ENCODE measurements at regions not wholly inside any gene's neighbourhood (a gene's known extent, or its start where the extent isn't known, plus 50 kb on each side); places are given as distances from the start of the nearest gene placed in this dataset.
"Not testable (repeated sequence)": the region's sequence is repeated elsewhere in the genome, so short reads cannot be mapped to it uniquely, and the experiment has no call there.

DNA sequence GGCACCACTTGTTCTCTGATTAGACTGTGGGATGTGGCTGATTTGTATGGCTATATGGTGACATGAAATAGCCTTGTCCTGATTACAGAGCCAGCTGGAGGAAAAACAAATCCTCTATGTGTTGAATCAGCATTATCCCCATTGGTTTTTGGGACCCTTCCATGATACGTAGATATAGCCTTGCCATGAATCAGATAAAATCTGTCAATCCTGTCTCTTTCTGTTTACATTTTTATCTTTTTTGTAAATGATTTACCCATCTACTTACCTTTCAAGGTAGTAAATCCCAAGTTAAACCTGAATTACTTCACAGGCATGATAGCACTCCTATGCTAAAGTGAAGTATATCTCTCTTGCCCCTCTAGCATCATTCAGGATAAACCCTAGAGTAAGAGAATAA lies 789.3 kb downstream of the TMTC2 start:
- DNase-seq, result no peak

GRCh38 chr12:83474369-83474768 lies 787.7 kb downstream of the TMTC2 start:
- DNase-seq, result no peak

DNA sequence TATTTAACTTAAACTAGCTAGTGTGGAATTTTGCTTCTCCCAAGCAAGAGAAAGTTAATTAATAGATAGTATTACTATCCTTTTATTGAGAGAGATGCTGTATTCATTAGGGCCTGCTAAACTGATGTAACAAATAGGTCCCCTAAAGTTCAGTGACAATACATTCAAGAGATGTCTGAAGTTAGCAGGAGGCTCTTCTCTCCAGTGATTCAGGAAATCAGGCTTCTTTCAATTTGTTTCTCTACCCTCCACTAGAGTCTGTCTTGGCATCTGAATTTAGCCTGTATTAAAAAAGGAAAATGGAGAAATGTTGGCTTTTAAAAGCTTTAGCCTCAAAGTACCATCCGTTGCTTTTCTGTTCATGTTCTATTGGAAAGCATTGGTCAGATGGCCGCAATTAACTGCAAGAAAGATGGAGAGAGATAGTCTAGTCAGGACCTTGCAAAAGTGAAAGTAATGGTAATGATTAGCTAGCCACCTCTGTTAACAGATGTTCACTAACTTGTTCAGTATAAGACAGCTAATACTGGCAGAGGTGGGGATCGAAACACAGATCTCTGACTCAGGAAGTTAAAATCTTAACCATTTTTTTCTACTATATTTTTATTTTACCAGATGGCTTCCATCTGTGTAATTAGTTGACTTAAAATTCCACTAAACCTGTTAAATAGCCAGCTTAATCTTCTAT lies 786.8 kb downstream of the TMTC2 start:
- no peak for DNase-seq

DNA sequence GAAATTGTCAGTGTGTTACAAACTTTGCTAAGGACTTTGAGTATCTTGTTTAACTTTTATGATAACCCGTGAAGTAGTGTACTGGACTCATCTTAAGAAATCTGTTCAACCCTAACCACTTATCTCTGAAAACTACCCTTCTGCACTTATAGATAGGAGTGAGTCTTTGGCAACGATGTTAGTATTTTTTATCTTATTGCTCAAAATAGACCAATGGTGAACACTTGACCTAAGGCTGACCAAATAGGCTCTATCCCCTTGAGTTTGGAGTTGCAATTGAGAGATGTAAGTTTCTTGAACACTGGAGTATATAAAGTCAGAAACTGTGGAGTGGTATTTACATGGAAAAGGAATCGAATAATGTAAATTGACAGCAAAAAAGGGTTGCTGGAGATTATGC lies 786.1 kb downstream of the TMTC2 start:
- no peak for DNase-seq

DNA sequence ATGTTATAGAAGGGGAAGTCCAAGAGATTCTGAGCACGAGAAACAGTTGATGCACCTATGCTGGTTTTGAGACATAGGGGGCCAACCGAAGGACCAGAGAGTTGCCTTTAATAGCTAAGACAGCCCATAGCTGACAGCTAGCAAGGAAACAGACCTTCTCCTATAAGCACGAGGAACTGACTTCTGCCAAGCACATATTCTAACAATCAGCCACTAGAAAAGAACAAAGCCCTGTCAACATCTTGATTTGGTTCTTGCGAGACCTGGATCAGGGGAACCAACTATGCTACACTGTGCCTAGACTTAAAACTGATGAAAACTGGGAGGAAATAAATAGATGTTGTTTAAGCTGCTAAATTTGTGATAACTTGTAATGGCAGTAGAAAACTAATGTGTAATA lies 785.6 kb downstream of the TMTC2 start:
- no peak for DNase-seq

- DNase-seq, result no peak
These were observed 784.6 kb downstream of the TMTC2 start for GRCh38 chr12:83471341-83471740.

- no peak for DNase-seq
These were observed 784.0 kb downstream of the TMTC2 start for GRCh38 chr12:83470749-83471148.

DNA sequence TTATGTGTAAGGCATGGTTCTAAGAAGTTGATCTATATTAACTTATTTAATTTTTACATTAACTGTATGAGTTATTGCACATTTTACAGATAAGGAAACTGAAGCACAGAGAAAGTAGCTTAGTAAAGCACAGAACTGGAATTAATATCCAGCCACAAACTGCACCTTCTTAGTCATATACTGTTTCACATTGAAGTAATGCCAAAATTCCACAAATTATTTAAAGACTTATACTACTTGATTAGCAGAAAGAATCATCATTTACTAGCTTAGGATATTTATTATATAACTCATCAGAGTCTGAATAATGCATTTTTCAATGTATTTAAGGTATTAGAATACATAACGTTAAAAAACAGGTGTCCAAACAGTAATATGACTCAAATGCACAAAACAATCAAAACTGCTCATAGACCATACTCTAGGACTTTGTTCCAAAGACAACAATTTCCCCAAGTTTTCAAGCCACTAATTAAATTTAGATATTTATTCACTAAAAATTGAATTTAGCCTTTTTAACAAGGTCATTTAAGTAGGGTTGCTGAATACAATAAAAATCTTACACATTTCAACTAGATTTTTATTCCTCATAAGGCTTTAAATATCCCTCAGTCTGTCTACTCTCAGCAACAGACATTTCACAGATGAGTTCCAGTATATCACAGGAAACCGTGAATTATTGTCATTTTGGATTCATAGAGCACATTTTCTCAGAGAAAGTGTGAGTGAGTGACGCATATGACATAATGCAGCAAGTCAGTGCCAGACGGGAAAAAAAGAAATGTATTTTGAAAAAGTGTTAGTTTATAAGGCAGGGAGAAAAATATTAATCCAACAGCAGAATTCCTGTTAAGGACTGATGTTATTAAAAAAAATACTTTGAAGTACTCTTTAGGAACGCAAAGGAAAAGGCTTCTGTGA lies 782.5 kb downstream of the TMTC2 start:
- no peak for DNase-seq

DNA sequence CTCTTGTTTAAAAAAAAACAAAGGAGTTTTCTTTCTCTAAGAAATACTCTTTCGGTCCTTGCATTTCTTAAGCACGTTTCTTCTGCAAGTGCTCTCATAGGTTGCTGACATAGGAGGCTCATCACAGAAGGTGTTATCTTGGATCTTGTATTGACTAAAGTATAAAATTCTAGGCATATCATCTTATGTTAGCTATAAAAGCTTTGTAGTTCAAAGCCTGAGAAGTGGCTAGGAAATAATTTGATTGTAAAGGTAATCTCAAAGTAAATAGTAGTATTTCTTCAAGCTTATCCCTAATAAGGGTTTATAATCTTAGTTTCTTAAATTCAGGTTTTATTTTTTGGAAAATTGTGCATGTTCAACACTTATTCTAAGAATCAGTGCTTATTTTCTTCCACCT lies 778.9 kb downstream of the TMTC2 start:
- DNase-seq, result no peak

- DNase-seq, result no peak
These were observed 775.7 kb downstream of the TMTC2 start for GRCh38 chr12:83462419-83462818.

DNA sequence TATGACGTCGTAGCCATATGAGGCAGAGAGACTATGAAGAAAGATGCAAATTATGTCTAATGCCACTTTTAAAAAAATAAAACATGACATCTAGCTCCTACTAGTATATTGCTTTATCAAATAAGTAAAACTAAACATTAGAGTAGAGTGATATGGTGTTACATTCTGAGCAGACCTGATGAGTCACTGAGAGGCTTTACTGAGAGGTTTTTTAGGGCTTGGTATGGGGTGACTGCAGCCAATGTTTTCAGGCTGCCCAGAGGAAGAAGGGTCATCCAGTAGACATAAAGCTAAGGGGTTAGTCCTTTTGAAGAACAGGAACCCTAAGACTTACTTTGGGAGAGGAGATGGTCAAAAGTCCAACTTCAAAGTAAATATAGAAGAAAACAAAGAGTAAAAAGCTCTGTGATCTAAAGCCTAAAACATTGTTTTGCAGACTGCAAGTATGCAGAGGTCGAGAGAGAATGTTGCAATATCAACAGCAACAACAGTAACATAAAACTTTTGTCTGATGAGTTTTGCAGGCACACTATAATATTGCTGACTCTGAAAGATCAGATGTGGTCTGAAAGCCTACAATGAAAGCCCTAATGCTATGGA lies 774.7 kb downstream of the TMTC2 start:
- no peak for DNase-seq

DNA sequence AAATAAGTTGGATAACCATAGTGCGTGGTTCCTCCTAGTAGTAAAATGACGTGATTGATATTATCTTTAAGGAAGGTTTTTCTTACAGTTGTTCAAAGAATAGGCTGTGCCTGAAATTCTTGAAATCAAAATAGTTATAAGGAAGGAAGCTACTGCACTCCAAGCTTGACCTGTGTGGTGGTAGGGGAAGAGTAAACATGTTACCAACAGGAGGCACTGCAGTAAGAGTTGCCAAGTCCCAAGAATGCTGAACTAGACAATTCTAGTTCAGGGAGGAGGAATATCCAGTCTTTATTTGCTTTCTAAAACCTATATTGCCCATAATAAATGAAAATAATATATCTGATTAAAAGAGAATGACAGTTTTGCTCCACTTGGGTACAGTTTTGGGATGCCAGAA lies 764.5 kb downstream of the TMTC2 start:
- DNase-seq, result no peak

DNA sequence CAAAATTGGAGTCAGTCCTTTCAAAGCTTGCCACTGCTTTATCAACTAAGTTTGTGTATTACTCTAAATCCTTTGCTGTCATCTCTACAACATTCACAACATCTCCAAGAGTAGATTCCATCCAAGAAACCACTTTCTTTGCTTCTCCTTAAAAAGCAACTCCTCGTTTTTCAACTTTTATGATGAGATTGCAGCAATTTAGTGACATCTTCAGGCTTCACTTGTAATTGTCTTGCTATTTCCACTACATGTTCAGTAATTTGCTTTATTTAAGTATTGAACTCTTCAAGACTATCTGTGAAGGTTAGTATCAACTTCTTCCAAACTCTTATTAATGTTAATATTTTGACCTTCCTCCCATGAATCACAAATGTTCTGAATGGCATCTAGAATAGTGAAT lies 747.9 kb downstream of the TMTC2 start:
- DNase-seq, result no peak

- DNase-seq, result no peak
These were observed 745.5 kb downstream of the TMTC2 start for GRCh38 chr12:83432176-83432719.

GRCh38 chr12:83427586-83428136 lies 741.0 kb downstream of the TMTC2 start:
- not testable (repeated sequence) for DNase-seq

DNA sequence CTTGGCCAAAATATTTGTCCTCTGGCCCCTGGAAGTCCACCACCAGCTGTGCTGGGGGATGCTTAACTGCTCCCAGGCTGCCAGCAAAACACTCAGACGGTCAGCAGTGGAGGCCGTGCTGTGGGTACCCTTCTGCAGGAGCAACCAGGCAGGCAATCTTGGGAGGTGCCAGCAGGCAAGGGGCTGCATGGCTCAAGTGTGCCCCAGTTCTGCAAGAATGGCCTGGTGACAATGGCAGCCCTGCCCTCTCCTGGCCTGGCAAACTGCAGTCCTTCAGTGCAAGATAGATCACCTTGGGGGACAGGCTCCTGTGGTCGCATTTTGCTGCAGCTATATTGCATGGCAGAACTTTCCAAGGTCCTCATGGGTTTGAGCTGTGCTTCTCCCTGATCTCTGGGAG lies 728.3 kb downstream of the TMTC2 start:
- no peak for DNase-seq

- no peak for DNase-seq
These were observed 722.1 kb downstream of the TMTC2 start for GRCh38 chr12:83408851-83409250.

DNA sequence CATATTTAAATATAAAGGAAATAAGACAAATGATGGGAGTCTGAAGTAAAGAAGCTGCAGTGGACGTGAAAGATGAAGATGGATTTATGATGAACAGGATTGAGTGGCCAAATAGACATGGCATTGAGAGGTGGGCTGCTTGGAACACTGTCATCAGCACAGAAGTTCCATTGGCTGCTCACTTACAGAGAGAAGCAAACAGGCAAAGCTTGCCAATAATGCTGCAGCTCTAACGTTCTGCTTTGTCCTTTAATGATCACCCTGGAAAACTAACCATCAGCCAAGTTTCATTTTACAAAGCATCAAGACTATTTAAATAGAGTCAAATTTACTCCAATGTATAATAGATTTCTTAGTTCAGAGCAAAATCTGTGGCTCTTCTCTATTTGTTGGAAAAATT lies 721.4 kb downstream of the TMTC2 start:
- DNase-seq, result no peak

- DNase-seq, result no peak
These were observed 717.8 kb downstream of the TMTC2 start for GRCh38 chr12:83404521-83404920.

DNA sequence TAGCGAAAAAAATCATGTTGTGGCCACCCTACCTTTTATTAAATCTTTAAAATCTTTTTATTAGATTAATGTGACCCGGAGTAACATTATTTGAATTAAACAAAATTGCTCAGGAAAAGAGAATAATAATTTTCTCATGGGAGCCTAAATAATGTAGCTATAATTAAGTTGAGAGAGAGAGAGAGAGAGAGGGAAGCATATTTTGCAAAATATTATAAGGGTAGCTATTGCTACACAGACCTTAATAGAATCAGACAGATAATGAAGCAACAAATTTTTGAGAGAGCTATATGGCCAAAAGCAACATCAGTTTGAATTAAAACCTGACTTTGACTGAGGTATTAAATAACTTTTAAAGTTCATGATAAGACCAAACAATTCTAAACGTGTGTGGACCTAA lies 703.5 kb downstream of the TMTC2 start:
- no peak for DNase-seq

GRCh38 chr12:83389237-83389996 lies 702.7 kb downstream of the TMTC2 start:
- DNase-seq, result peak in 16 of 51 donors; percentile 0 to 37 (median 7)

Measured in hypothalamus (tissue), 51 donors.